ENCODE measurements at regions not wholly inside any gene's neighbourhood (a gene's known extent, or its start where the extent isn't known, plus 50 kb on each side); places are given as distances from the start of the nearest gene placed in this dataset.

- H3K27ac Mint-ChIP-seq = no peak overlapping the region
These were observed 525.2 kb upstream of the PSMD7 start for GRCh38 chr16:73771196-73772064.

GRCh38 chr16:73768786-73769203 lies 527.8 kb upstream of the PSMD7 start:
- no peaks in the 10 kb centered on the region for H3K27me3 Mint-ChIP-seq (ENCODE audit: insufficient read depth)
- no peaks in the 10 kb centered on the region for H3K36me3 Mint-ChIP-seq (ENCODE audit: low read depth)
- H3K4me3 Mint-ChIP-seq = no peak overlapping the region
- H3K9me3 ChIP-seq (ENCODE audit: control insufficient read depth, low read length) = no peaks in the 10 kb centered on the region
- no peak for DNase-seq
- H3K9me3 Mint-ChIP-seq = no peaks in the 10 kb centered on the region
- H3K27ac ChIP-seq (ENCODE audit: low read depth, low read length) = no peak overlapping the region
- H3K4me1 Mint-ChIP-seq = no peaks in the 10 kb centered on the region
- no peaks in the 10 kb centered on the region for H3K36me3 ChIP-seq (ENCODE audit: control insufficient read depth, insufficient read depth, low read length)
- no peaks in the 10 kb centered on the region for H3K4me1 ChIP-seq (ENCODE audit: control insufficient read depth, insufficient read depth, low read length)
- H3K9ac ChIP-seq (ENCODE audit: extremely low read depth, low read length, poor library complexity, severe bottlenecking) = no peak overlapping the region
- H3K27ac Mint-ChIP-seq = no peak overlapping the region
- no peaks in the 10 kb centered on the region for H3K27me3 ChIP-seq (ENCODE audit: control insufficient read depth, insufficient read depth, low read length, poor library complexity, severe bottlenecking)
- H3K4me3 ChIP-seq (ENCODE audit: low read length) = no peak overlapping the region
- 89 to 94% methylated on average over 2 of the region's 3 CpGs for WGBS, 2 experiments (ENCODE audit: insufficient coverage in 1 of 2, insufficient read length in 1 of 2)
- TF ChIP-seq, protein P1, sequence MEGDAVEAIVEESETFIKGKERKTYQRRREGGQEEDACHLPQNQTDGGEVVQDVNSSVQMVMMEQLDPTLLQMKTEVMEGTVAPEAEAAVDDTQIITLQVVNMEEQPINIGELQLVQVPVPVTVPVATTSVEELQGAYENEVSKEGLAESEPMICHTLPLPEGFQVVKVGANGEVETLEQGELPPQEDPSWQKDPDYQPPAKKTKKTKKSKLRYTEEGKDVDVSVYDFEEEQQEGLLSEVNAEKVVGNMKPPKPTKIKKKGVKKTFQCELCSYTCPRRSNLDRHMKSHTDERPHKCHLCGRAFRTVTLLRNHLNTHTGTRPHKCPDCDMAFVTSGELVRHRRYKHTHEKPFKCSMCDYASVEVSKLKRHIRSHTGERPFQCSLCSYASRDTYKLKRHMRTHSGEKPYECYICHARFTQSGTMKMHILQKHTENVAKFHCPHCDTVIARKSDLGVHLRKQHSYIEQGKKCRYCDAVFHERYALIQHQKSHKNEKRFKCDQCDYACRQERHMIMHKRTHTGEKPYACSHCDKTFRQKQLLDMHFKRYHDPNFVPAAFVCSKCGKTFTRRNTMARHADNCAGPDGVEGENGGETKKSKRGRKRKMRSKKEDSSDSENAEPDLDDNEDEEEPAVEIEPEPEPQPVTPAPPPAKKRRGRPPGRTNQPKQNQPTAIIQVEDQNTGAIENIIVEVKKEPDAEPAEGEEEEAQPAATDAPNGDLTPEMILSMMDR (conservative IDR thresholded peaks at IDR 0.05) = no peak

More at GRCh38 chr16:73771196-73772064, 525.2 kb upstream of the PSMD7 start:
- H3K4me3 Mint-ChIP-seq = no peak overlapping the region
- no peaks in the 10 kb centered on the region for H3K27me3 Mint-ChIP-seq (ENCODE audit: insufficient read depth)
- H3K4me1 Mint-ChIP-seq = no peaks in the 10 kb centered on the region
- no peaks in the 10 kb centered on the region for H3K36me3 Mint-ChIP-seq (ENCODE audit: low read depth)
- no peaks in the 10 kb centered on the region for H3K9me3 Mint-ChIP-seq
- no peaks in the 10 kb centered on the region for H3K27me3 ChIP-seq (ENCODE audit: control insufficient read depth, insufficient read depth, low read length, poor library complexity, severe bottlenecking)
- TF ChIP-seq, protein P1 (conservative IDR thresholded peaks at IDR 0.05) = no peak
- H3K27ac ChIP-seq (ENCODE audit: low read depth, low read length) = no peak overlapping the region
- H3K36me3 ChIP-seq (ENCODE audit: control insufficient read depth, insufficient read depth, low read length) = no peaks in the 10 kb centered on the region
- H3K9me3 ChIP-seq (ENCODE audit: control insufficient read depth, low read length) = no peaks in the 10 kb centered on the region
- H3K9ac ChIP-seq (ENCODE audit: extremely low read depth, low read length, poor library complexity, severe bottlenecking) = no peak overlapping the region
- H3K4me1 ChIP-seq (ENCODE audit: control insufficient read depth, insufficient read depth, low read length) = no peaks in the 10 kb centered on the region
- 91 to 100% methylated on average over 2 to 4 of the region's 4 CpGs for WGBS, 2 experiments (ENCODE audit: insufficient coverage in 1 of 2, insufficient read length in 1 of 2)
- DNase-seq = no peak
- no peak overlapping the region for H3K4me3 ChIP-seq (ENCODE audit: low read length)

- no peak overlapping the region for H3K27ac ChIP-seq (ENCODE audit: low read depth, low read length)
- Mint-ChIP-seq H3K27me3 (ENCODE audit: insufficient read depth) (no peaks in the 10 kb centered on the region), H3K36me3 (ENCODE audit: low read depth) (no peaks in the 10 kb centered on the region), H3K27ac (no peak overlapping the region), H3K4me3 (no peak overlapping the region), H3K9me3 (peaks cover 3% of the 10 kb centered on the region), H3K4me1 (no peaks in the 10 kb centered on the region)
- no peaks in the 10 kb centered on the region for H3K36me3 ChIP-seq (ENCODE audit: control insufficient read depth, insufficient read depth, low read length)
- H3K27me3 ChIP-seq (ENCODE audit: control insufficient read depth, insufficient read depth, low read length, poor library complexity, severe bottlenecking) = no peaks in the 10 kb centered on the region
- WGBS, 2 experiments (ENCODE audit: insufficient coverage in 1 of 2, insufficient read length in 1 of 2) = 83 to 86% methylated on average over 4 of the region's 4 CpGs
- DNase-seq = no peak
- TF ChIP-seq, protein P1 (conservative IDR thresholded peaks at IDR 0.05) = no peak
- no peaks in the 10 kb centered on the region for H3K4me1 ChIP-seq (ENCODE audit: control insufficient read depth, insufficient read depth, low read length)
- H3K9ac ChIP-seq (ENCODE audit: extremely low read depth, low read length, poor library complexity, severe bottlenecking) = no peak overlapping the region
- no peak overlapping the region for H3K4me3 ChIP-seq (ENCODE audit: low read length)
- H3K9me3 ChIP-seq (ENCODE audit: control insufficient read depth, low read length) = peaks cover 2% of the 10 kb centered on the region
These were observed 532.3 kb upstream of the PSMD7 start for GRCh38 chr16:73764321-73764720.

All from endodermal cell (in vitro differentiated cells).